ENCODE measurements at regions not wholly inside any gene's neighbourhood (a gene's known extent, or its start where the extent isn't known, plus 50 kb on each side); places are given as distances from the start of the nearest gene placed in this dataset.

GRCh38 chr13:60700994-60701393, 304.0 kb downstream of the TDRD3 start:
- no peak overlapping the region for H3K4me3 ChIP-seq (ENCODE audit: low read depth, low read length)
- no peak for TF ChIP-seq CTCF (IDR thresholded peaks at IDR 0.05; ENCODE audit: low read depth, low read length, missing control alignments)

GRCh38 chr13:60699636-60700035, 302.6 kb downstream of the TDRD3 start:
- no peak for TF ChIP-seq CTCF (IDR thresholded peaks at IDR 0.05; ENCODE audit: low read depth, low read length, missing control alignments)
- no peak overlapping the region for H3K4me3 ChIP-seq (ENCODE audit: low read depth, low read length)

More at GRCh38 chr13:60700994-60701393, 304.0 kb downstream of the TDRD3 start:
- DNase-seq (ENCODE audit: low read depth), result no peak

GRCh38 chr13:60696602-60697001, 299.6 kb downstream of the TDRD3 start:
- DNase-seq (ENCODE audit: low read depth), result no peak
- no peak for TF ChIP-seq CTCF (IDR thresholded peaks at IDR 0.05; ENCODE audit: low read depth, low read length, missing control alignments)
- no peak overlapping the region for H3K4me3 ChIP-seq (ENCODE audit: low read depth, low read length)

More at GRCh38 chr13:60699636-60700035, 302.6 kb downstream of the TDRD3 start:
- DNase-seq (ENCODE audit: low read depth), result no peak

- no peak for TF ChIP-seq CTCF (IDR thresholded peaks at IDR 0.05; ENCODE audit: low read depth, low read length, missing control alignments)
- DNase-seq (ENCODE audit: low read depth), result no peak
- H3K4me3 ChIP-seq (ENCODE audit: low read depth, low read length), result no peak overlapping the region
Measured at GRCh38 chr13:60691268-60691667, 294.2 kb downstream of the TDRD3 start.

- no peak overlapping the region for H3K4me3 ChIP-seq (ENCODE audit: low read depth, low read length)
- TF ChIP-seq CTCF (IDR thresholded peaks at IDR 0.05; ENCODE audit: low read depth, low read length, missing control alignments), result no peak
- DNase-seq (ENCODE audit: low read depth), result no peak
Measured at GRCh38 chr13:60690604-60691003, 293.6 kb downstream of the TDRD3 start.

GRCh38 chr13:60689571-60689970, 292.6 kb downstream of the TDRD3 start:
- no peak for DNase-seq (ENCODE audit: low read depth)
- no peak for TF ChIP-seq CTCF (IDR thresholded peaks at IDR 0.05; ENCODE audit: low read depth, low read length, missing control alignments)
- H3K4me3 ChIP-seq (ENCODE audit: low read depth, low read length), result no peak overlapping the region

GRCh38 chr13:60689076-60689475, 292.1 kb downstream of the TDRD3 start:
- DNase-seq (ENCODE audit: low read depth), result no peak
- H3K4me3 ChIP-seq (ENCODE audit: low read depth, low read length), result no peak overlapping the region
- no peak for TF ChIP-seq CTCF (IDR thresholded peaks at IDR 0.05; ENCODE audit: low read depth, low read length, missing control alignments)
